BE2C (cell line): ENCODE measurements at regions not wholly inside any gene's neighbourhood (a gene's known extent, or its start where the extent isn't known, plus 50 kb on each side); places are given as distances from the start of the nearest gene placed in this dataset.
"Not testable (repeated sequence)": the region's sequence is repeated elsewhere in the genome, so short reads cannot be mapped to it uniquely, and the experiment has no call there.

Experiments used
- DNase-seq: peaks from one replicate; pipeline ENCODE4 v3.0.0-alpha.2; 2020
- H3K27me3 ChIP-seq: fragments of 250-450 bp; sonication (Bioruptor Pico); 2 replicates; pipeline ENCODE4 v1.5.1; 2020; ENCODE audit warnings: mild to moderate bottlenecking
- H3K36me3 ChIP-seq: fragments of 250-450 bp; sonication (Bioruptor Pico); 2 replicates; pipeline ENCODE4 v1.5.1; 2020; ENCODE audit warnings: mild to moderate bottlenecking
- H3K4me1 ChIP-seq: fragments of 250-450 bp; sonication (Bioruptor Pico); 2 replicates; pipeline ENCODE4 v1.5.1; 2020
- H3K4me3 ChIP-seq: 2 replicates; pipeline ENCODE4 v1.5.1; 2011; ENCODE audit warnings: low read depth, low read length
- H3K9me3 ChIP-seq: fragments of 250-450 bp; sonication (Bioruptor Pico); 2 replicates; pipeline ENCODE4 v1.5.1; 2020
- TF ChIP-seq, protein P1 (sequence below): IDR thresholded peaks from 2 replicates; pipeline ENCODE4 v1.5.1; 2012; ENCODE audit warnings: mild to moderate bottlenecking, low read depth, low read length

- no peak for DNase-seq
- no peak overlapping the region for H3K4me3 ChIP-seq
- no peaks in the 10 kb centered on the region for H3K9me3 ChIP-seq
- no peaks in the 10 kb centered on the region for H3K27me3 ChIP-seq
- no peaks in the 10 kb centered on the region for H3K36me3 ChIP-seq
- TF ChIP-seq, protein P1, sequence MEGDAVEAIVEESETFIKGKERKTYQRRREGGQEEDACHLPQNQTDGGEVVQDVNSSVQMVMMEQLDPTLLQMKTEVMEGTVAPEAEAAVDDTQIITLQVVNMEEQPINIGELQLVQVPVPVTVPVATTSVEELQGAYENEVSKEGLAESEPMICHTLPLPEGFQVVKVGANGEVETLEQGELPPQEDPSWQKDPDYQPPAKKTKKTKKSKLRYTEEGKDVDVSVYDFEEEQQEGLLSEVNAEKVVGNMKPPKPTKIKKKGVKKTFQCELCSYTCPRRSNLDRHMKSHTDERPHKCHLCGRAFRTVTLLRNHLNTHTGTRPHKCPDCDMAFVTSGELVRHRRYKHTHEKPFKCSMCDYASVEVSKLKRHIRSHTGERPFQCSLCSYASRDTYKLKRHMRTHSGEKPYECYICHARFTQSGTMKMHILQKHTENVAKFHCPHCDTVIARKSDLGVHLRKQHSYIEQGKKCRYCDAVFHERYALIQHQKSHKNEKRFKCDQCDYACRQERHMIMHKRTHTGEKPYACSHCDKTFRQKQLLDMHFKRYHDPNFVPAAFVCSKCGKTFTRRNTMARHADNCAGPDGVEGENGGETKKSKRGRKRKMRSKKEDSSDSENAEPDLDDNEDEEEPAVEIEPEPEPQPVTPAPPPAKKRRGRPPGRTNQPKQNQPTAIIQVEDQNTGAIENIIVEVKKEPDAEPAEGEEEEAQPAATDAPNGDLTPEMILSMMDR: no peak
- H3K4me1 ChIP-seq: no peaks in the 10 kb centered on the region
Measured at GRCh38 chr15:20407553-20407952, 134.0 kb downstream of the GOLGA6L6 start.

GRCh38 chr15:20404571-20404970 lies 137.0 kb downstream of the GOLGA6L6 start:
- not testable (repeated sequence) for H3K36me3 ChIP-seq, H3K27me3 ChIP-seq, H3K4me3 ChIP-seq, H3K4me1 ChIP-seq, H3K9me3 ChIP-seq, DNase-seq

GRCh38 chr15:20402586-20402985 lies 139.0 kb downstream of the GOLGA6L6 start:
- H3K4me3 ChIP-seq, H3K9me3 ChIP-seq, H3K27me3 ChIP-seq, DNase-seq, H3K4me1 ChIP-seq, H3K36me3 ChIP-seq: not testable (repeated sequence)

DNA sequence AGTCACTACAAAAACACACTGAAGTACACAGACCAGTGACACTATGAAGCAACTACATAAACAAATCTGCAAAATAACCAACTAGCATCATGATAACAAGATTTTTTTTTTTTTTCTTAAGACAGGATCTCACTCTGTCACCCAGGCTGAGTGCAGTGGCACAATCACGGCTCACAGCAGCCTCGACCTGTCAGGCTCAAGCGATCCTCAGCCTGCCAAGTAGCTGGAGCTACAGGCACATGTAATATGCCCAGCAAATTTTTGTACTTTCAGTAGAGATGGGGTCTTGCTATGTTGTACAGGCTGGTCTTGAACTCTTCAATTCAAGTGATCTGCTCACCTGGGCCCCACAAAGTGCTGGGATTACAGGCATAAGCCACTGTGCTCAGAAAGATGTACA lies 140.5 kb downstream of the GOLGA6L6 start:
- not testable (repeated sequence) for H3K9me3 ChIP-seq, H3K27me3 ChIP-seq, H3K4me1 ChIP-seq, H3K36me3 ChIP-seq, DNase-seq, H3K4me3 ChIP-seq

DNA sequence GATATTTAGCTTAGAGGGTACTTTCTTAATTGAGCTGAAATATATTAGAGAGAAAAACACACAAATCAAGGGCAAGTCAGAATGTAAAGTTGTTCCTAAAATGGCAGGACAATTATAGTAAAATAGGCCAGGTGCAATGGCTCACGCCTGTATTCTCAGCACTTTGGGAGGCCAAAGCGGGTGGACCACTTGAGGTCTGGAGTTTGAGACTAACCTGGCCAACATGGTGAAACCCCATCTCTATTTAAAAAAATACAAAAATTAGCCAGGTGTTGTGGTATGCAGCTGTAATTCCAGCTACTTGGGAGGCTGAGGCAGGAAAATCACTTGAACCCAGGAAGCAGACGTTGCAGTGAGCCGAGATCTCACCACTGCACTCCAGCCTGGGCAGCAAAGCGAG lies 142.9 kb downstream of the GOLGA6L6 start:
- not testable (repeated sequence) for H3K4me3 ChIP-seq, H3K4me1 ChIP-seq, H3K27me3 ChIP-seq, H3K36me3 ChIP-seq, H3K9me3 ChIP-seq, DNase-seq

GRCh38 chr15:20388161-20388560 lies 153.4 kb downstream of the GOLGA6L6 start:
- H3K27me3 ChIP-seq, H3K9me3 ChIP-seq, DNase-seq, H3K36me3 ChIP-seq, H3K4me3 ChIP-seq, H3K4me1 ChIP-seq: not testable (repeated sequence)

DNA sequence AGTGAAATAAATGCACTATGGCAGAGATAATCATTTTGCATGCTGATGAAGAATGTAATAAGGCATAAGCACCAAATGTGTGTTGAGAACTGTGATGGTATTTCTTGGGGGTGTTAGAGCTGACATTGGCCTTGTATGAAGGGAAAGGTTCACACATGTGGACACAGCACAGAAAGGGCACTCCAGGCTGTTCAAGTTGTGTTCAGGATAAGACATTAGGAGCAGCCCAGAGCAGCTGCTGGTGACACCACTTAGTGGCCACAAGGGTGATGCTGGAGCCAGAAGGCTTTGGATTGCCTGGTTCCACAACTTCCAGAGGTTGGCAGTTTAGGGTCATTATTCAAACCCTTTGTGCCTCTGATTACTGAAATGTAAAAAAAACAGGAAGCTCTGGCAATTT lies 155.4 kb downstream of the GOLGA6L6 start:
- no peak for DNase-seq

DNA sequence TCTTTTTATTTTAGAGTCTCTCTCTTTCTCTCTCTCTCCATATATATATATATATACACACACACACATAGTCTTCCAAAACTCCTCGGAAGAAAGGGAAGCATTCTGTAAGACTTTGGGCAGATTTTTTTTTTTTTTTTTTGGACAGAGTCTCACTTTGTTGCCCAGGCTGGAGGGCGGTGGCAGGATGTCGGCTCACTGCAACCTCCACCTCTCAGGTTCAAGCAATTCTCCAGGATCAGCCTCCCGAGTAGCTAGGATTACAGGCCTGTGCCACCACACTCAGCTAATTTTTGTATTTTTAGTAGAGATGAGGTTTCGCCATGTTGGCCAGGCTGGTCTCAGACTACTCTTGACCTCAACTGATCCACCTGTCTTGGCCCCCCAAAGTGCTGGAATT lies 161.4 kb downstream of the GOLGA6L6 start:
- H3K9me3 ChIP-seq: not testable (repeated sequence)

More for the DNA sequence above, 155.4 kb downstream of the GOLGA6L6 start:
- H3K27me3 ChIP-seq: no peaks in the 10 kb centered on the region
- no peaks in the 10 kb centered on the region for H3K4me1 ChIP-seq
- TF ChIP-seq, protein P1: no peak
- H3K9me3 ChIP-seq: no peaks in the 10 kb centered on the region
- no peaks in the 10 kb centered on the region for H3K36me3 ChIP-seq
- H3K4me3 ChIP-seq: no peak overlapping the region

DNA sequence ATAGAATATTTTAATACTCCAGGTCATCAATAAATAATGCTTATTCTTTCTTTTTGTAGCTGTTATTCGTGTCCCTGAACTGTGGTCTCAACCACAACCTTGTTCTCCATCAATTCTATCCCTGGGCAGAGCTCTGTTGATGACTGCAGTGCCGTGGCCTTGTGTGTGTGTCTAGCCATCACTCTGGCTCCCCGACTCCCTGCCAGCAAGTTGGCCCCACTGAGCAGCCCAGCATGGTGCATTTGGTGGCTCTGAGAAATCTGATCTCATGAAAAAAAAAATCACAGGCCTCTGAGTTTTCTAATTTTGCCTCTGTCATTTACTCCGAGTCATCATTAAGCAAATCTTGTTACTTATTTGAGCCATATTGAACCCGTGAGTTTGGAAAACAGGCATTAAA lies 164.7 kb downstream of the GOLGA6L6 start:
- H3K4me1 ChIP-seq: no peaks in the 10 kb centered on the region
- no peaks in the 10 kb centered on the region for H3K27me3 ChIP-seq
- DNase-seq: no peak
- H3K4me3 ChIP-seq: no peak overlapping the region
- TF ChIP-seq, protein P1: no peak
- H3K9me3 ChIP-seq: no peaks in the 10 kb centered on the region
- H3K36me3 ChIP-seq: no peaks in the 10 kb centered on the region

More for the DNA sequence above, 161.4 kb downstream of the GOLGA6L6 start:
- H3K36me3 ChIP-seq, DNase-seq, H3K27me3 ChIP-seq, H3K4me3 ChIP-seq, H3K4me1 ChIP-seq: not testable (repeated sequence)

- H3K9me3 ChIP-seq, H3K4me1 ChIP-seq, DNase-seq, H3K36me3 ChIP-seq, H3K4me3 ChIP-seq, H3K27me3 ChIP-seq: not testable (repeated sequence)
Measured at GRCh38 chr15:20372416-20372815, 169.2 kb downstream of the GOLGA6L6 start.
